HCT116 (cell line): ENCODE measurements at regions not wholly inside any gene's neighbourhood (a gene's known extent, or its start where the extent isn't known, plus 50 kb on each side); places are given as distances from the start of the nearest gene placed in this dataset.

Source experiments
- ATAC-seq: fragments of 200-7000 bp; cut with Tn5 transposase; 2 replicates; pipeline ENCODE4 v1.9.1; 2020; ENCODE audit warnings: mild to moderate bottlenecking, moderate library complexity
- BruUV-seq: library from RNA; stranded (reverse); fragments of 400-500 nt; replicated peaks from 2 replicates; lab custom pipeline; 2021; lab: Mats Ljungman, UMichigan
- CTCF ChIA-PET: fragments of 300-600 bp; sonication (Branson Sonifier 250); formaldehyde crosslinking; loops from one replicate; lab custom pipeline; 2021; ENCODE audit warnings: antibody characterized with exemption; lab: Charles Lee
- POLR2A ChIA-PET: fragments of 300-600, 350-600 bp; sonication (Branson Sonifier 250); formaldehyde crosslinking; loops from one replicate; lab custom pipeline; 2021; ENCODE audit warnings: antibody characterized with exemption; lab: Charles Lee
- RAD21 ChIA-PET, 2 experiments: fragments of 300-600 bp; sonication (Branson Sonifier 250); formaldehyde crosslinking; loops; one replicate each; lab custom pipeline; 2023; ENCODE audit warnings: low total read pairs in 2 of 2; ENCODE audit not compliant: uncharacterized antibody in 2 of 2, unreplicated experiment in 2 of 2, low non-redundant PET in 1 of 2; lab: Charles Lee
- DNase-seq: peaks from one replicate; pipeline ENCODE4 v3.0.0-alpha.2; 2010; ENCODE audit warnings: low read depth, low spot score
- H2AFZ ChIP-seq: fragments of 200-600 bp; shearing (Covaris generic), sonication (generic); 2 replicates; pipeline ENCODE4 v1.6.1; 2017; ENCODE audit warnings: low read depth, mixed run types, mixed read lengths, antibody characterized with exemption, low read length; ENCODE audit not compliant: poor library complexity, severe bottlenecking
- H3K27ac ChIP-seq: 2 replicates; pipeline ENCODE4 v1.5.1; 2012; ENCODE audit warnings: low read depth, low read length
- H3K27me3 ChIP-seq: fragments of 200-600 bp; sonication (generic); 2 replicates; pipeline ENCODE4 v1.6.1; 2016; ENCODE audit warnings: mixed run types, low read length, mixed read lengths; ENCODE audit not compliant: insufficient read depth
- H3K36me3 ChIP-seq, 2 experiments: fragments of 200-500 bp in 1 of 2; fragments of 200-600 bp in 1 of 2; sonication (Bioruptor generic) in 1 of 2; sonication (generic) in 1 of 2; 2 replicates each; pipeline versions ENCODE4 v1.5.1 to v1.6.1; 2014 to 2016; ENCODE audit warnings: low read length in 2 of 2, inconsistent platforms in 1 of 2, mixed read lengths in 1 of 2, mixed run types in 1 of 2; ENCODE audit not compliant: insufficient read depth in 2 of 2, control insufficient read depth in 1 of 2
- H3K4me1 ChIP-seq, 2 experiments: fragments of 200-600 bp in 1 of 2; sonication (generic) in 1 of 2; 2 replicates each; pipeline versions ENCODE4 v1.5.1 to v1.6.1; 2012 to 2017; ENCODE audit warnings: low read length in 2 of 2, inconsistent platforms in 1 of 2, mild to moderate bottlenecking in 1 of 2, mixed read lengths in 1 of 2, mixed run types in 1 of 2, moderate library complexity in 1 of 2; ENCODE audit not compliant: insufficient read depth in 2 of 2, control insufficient read depth in 1 of 2
- H3K4me2 ChIP-seq: fragments of 200-600 bp; sonication (generic); 2 replicates; pipeline ENCODE4 v1.6.1; 2017; ENCODE audit warnings: mixed run types, low read length, mixed read lengths
- H3K4me3 ChIP-seq, 2 experiments: fragments of 200-600 bp in 1 of 2; sonication (generic) in 1 of 2; replicated peaks in 1 of 2; 2 replicates each; pipeline ENCODE4 v1.5.1; 2011 to 2016; ENCODE audit warnings: low read length in 2 of 2, control low read depth in 1 of 2, low read depth in 1 of 2, mild to moderate bottlenecking in 1 of 2, mixed read lengths in 1 of 2, mixed run types in 1 of 2
- H3K79me2 ChIP-seq: fragments of 200-600 bp; sonication (generic); 2 replicates; pipeline ENCODE4 v1.6.1; 2017; ENCODE audit warnings: mild to moderate bottlenecking, mixed run types, low read length, moderate library complexity, mixed read lengths; ENCODE audit not compliant: insufficient read depth
- H3K9ac ChIP-seq: fragments of 200-600 bp; sonication (generic); 2 replicates; pipeline ENCODE4 v1.6.1; 2016; ENCODE audit warnings: low read length, mixed read lengths
- H3K9me2 ChIP-seq: fragments of 200-600 bp; sonication (generic), shearing (Covaris generic); 2 replicates; pipeline ENCODE4 v1.6.1; 2017; ENCODE audit warnings: mixed run types, mild to moderate bottlenecking, moderate library complexity; ENCODE audit not compliant: insufficient read depth
- H3K9me3 ChIP-seq, 2 experiments: fragments of 200-500 bp in 1 of 2; fragments of 200-600 bp in 1 of 2; sonication (Bioruptor generic) in 1 of 2; sonication (generic) in 1 of 2; 2 replicates each; pipeline ENCODE4 v1.6.1; 2014 to 2017; ENCODE audit warnings: low read length in 2 of 2, mixed read lengths in 2 of 2, inconsistent platforms in 1 of 2, low read depth in 1 of 2, mild to moderate bottlenecking in 1 of 2, mixed run types in 1 of 2, moderate library complexity in 1 of 2; ENCODE audit not compliant: control insufficient read depth in 1 of 2, insufficient read depth in 1 of 2
- H4K20me1 ChIP-seq: fragments of 200-600 bp; sonication (generic), shearing (Covaris generic); 2 replicates; pipeline ENCODE4 v1.6.1; 2017; ENCODE audit warnings: mixed run types, mild to moderate bottlenecking, moderate library complexity; ENCODE audit not compliant: insufficient read depth
- CEBPB ChIP-seq: IDR thresholded peaks from 2 replicates; pipeline ENCODE4 v1.6.1; 2012; ENCODE audit warnings: low read depth
- EGR1 ChIP-seq: IDR thresholded peaks from 2 replicates; pipeline ENCODE4 v1.6.1; 2012; ENCODE audit warnings: low read depth
- EZH2 ChIP-seq: fragments of 200-600 bp; sonication (generic); IDR thresholded peaks from 2 replicates; pipeline ENCODE4 v1.6.1; 2017; ENCODE audit warnings: antibody characterized with exemption, mixed run types
- EZH2phosphoT487 ChIP-seq: fragments of 200-600 bp; IDR thresholded peaks from 2 replicates; pipeline ENCODE4 v1.6.1; 2018; ENCODE audit warnings: antibody characterized with exemption, borderline replicate concordance
- POLR2A ChIP-seq: IDR thresholded peaks from 2 replicates; pipeline ENCODE4 v1.7.0; 2011; ENCODE audit warnings: borderline replicate concordance; ENCODE audit not compliant: insufficient read depth, insufficient read length; ENCODE audit errors: extremely low read depth
- POLR2AphosphoS5 ChIP-seq: IDR thresholded peaks from 2 replicates; pipeline ENCODE4 v1.6.1; 2011; ENCODE audit warnings: mild to moderate bottlenecking, low read depth, low read length, moderate library complexity
- intact Hi-C: fragments of 100-400 bp; cut with micrococcal nuclease; formaldehyde crosslinking; loops from 2 replicates; pipeline ENCODE4 v1.10.0; 2022
- TF ChIP-seq, protein P1 (sequence below): IDR thresholded peaks from 2 replicates; pipeline ENCODE4 v1.6.1; 2012; ENCODE audit warnings: low read depth
- TF ChIP-seq, protein P2 (sequence below), 3 experiments: fragments of 200-600 bp in 1 of 3; sonication (generic) in 1 of 3; IDR thresholded peaks in 2 of 3; conservative IDR thresholded peaks in 1 of 3; 2 replicates each; pipeline ENCODE4 v1.5.1; 2012 to 2017; ENCODE audit warnings: low read depth in 2 of 3, low read length in 2 of 3, antibody characterized with exemption in 1 of 3, borderline replicate concordance in 1 of 3, control low read depth in 1 of 3, mild to moderate bottlenecking in 1 of 3, mixed read lengths in 1 of 3, mixed run types in 1 of 3, moderate library complexity in 1 of 3; ENCODE audit not compliant: insufficient read depth in 1 of 3
- TF ChIP-seq, protein P3 (sequence below): IDR thresholded peaks from 2 replicates; pipeline ENCODE4 v1.6.1; 2012

- Histone ChIP-seq H3K36me3 (no peaks in the 10 kb centered on the region), H2AFZ (no peak overlapping the region), H3K27me3 (no peaks in the 10 kb centered on the region), H3K9me3 (no peaks in the 10 kb centered on the region), H3K9ac (no peak overlapping the region), H3K4me3 (no peak overlapping the region), H3K4me1 (no peaks in the 10 kb centered on the region), H4K20me1 (no peaks in the 10 kb centered on the region), H3K27ac (no peak overlapping the region), H3K4me2 (no peak overlapping the region), H3K79me2 (no peaks in the 10 kb centered on the region), H3K9me2 (no peaks in the 10 kb centered on the region)
- BruUV-seq: no TSS peak
- intact Hi-C loops: no loop called here
- CTCF ChIA-PET: no interaction called here
- RAD21 ChIA-PET: no interaction called here
- DNase-seq (no peak), ATAC-seq (no peak)
- POLR2A ChIA-PET: no interaction called here
- no peak for TF ChIP-seq EZH2phosphoT487
- no peak for TF ChIP-seq POLR2A
- TF ChIP-seq, protein P1, sequence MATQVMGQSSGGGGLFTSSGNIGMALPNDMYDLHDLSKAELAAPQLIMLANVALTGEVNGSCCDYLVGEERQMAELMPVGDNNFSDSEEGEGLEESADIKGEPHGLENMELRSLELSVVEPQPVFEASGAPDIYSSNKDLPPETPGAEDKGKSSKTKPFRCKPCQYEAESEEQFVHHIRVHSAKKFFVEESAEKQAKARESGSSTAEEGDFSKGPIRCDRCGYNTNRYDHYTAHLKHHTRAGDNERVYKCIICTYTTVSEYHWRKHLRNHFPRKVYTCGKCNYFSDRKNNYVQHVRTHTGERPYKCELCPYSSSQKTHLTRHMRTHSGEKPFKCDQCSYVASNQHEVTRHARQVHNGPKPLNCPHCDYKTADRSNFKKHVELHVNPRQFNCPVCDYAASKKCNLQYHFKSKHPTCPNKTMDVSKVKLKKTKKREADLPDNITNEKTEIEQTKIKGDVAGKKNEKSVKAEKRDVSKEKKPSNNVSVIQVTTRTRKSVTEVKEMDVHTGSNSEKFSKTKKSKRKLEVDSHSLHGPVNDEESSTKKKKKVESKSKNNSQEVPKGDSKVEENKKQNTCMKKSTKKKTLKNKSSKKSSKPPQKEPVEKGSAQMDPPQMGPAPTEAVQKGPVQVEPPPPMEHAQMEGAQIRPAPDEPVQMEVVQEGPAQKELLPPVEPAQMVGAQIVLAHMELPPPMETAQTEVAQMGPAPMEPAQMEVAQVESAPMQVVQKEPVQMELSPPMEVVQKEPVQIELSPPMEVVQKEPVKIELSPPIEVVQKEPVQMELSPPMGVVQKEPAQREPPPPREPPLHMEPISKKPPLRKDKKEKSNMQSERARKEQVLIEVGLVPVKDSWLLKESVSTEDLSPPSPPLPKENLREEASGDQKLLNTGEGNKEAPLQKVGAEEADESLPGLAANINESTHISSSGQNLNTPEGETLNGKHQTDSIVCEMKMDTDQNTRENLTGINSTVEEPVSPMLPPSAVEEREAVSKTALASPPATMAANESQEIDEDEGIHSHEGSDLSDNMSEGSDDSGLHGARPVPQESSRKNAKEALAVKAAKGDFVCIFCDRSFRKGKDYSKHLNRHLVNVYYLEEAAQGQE: no peak
- TF ChIP-seq POLR2AphosphoS5: no peak
- no peak for TF ChIP-seq EGR1
- TF ChIP-seq EZH2: no peak
These were observed 168.9 kb downstream of the DCK start for GRCh38 chr4:71162386-71162785.

GRCh38 chr4:71163317-71163716 lies 169.9 kb downstream of the DCK start:
- ATAC-seq: no peak
- Histone ChIP-seq H4K20me1 (no peaks in the 10 kb centered on the region), H3K79me2 (no peaks in the 10 kb centered on the region), H3K36me3 (no peaks in the 10 kb centered on the region), H3K4me2 (no peak overlapping the region), H3K9me3 (no peaks in the 10 kb centered on the region), H2AFZ (no peak overlapping the region), H3K27me3 (no peaks in the 10 kb centered on the region), H3K9ac (no peak overlapping the region), H3K9me2 (no peaks in the 10 kb centered on the region), H3K27ac (no peak overlapping the region), H3K4me3 (no peak overlapping the region), H3K4me1 (no peaks in the 10 kb centered on the region)
- BruUV-seq: no TSS peak
- POLR2A ChIA-PET: no interaction called here
- CTCF ChIA-PET: no interaction called here
- intact Hi-C loops: no loop called here
- DNase-seq: no peak
- RAD21 ChIA-PET: no interaction called here
- TF ChIP-seq, protein P2, sequence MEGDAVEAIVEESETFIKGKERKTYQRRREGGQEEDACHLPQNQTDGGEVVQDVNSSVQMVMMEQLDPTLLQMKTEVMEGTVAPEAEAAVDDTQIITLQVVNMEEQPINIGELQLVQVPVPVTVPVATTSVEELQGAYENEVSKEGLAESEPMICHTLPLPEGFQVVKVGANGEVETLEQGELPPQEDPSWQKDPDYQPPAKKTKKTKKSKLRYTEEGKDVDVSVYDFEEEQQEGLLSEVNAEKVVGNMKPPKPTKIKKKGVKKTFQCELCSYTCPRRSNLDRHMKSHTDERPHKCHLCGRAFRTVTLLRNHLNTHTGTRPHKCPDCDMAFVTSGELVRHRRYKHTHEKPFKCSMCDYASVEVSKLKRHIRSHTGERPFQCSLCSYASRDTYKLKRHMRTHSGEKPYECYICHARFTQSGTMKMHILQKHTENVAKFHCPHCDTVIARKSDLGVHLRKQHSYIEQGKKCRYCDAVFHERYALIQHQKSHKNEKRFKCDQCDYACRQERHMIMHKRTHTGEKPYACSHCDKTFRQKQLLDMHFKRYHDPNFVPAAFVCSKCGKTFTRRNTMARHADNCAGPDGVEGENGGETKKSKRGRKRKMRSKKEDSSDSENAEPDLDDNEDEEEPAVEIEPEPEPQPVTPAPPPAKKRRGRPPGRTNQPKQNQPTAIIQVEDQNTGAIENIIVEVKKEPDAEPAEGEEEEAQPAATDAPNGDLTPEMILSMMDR (IDR thresholded peaks at IDR 0.05 in 2 of 3, conservative IDR thresholded peaks at IDR 0.05 in 1 of 3; ENCODE audit: borderline replicate concordance in 1 of 3, insufficient read depth in 1 of 3, low read depth in 2 of 3, low read length in 2 of 3): no peak
- no peak for TF ChIP-seq CEBPB
- TF ChIP-seq, protein P3, sequence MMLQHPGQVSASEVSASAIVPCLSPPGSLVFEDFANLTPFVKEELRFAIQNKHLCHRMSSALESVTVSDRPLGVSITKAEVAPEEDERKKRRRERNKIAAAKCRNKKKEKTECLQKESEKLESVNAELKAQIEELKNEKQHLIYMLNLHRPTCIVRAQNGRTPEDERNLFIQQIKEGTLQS: no peak
- TF ChIP-seq EZH2: no peak
